ENCODE measurements at regions not wholly inside any gene's neighbourhood (a gene's known extent, or its start where the extent isn't known, plus 50 kb on each side); places are given as distances from the start of the nearest gene placed in this dataset.
"Not testable (repeated sequence)": the region's sequence is repeated elsewhere in the genome, so short reads cannot be mapped to it uniquely, and the experiment has no call there.

DNA sequence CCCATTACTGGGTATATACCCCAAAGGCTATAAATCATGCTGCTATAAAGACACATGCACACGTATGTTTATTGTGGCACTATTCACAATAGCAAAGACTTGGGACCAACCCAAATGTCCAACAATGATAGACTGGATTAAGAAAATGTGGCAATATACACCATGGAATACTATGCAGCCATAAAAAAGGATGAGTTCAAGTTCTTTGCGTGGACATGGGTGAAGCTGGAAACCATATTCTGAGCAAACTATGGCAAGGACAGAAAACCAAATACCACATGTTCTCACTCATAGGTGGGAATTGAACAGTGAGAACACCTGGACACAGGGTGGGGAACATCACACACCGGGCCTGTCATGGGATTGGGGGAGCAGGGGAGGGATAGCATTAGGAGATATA, 54.4 kb upstream of the MUCL1 start:
- not testable (repeated sequence) for DNase-seq (ENCODE audit: extremely low read depth, low read depth)

DNA sequence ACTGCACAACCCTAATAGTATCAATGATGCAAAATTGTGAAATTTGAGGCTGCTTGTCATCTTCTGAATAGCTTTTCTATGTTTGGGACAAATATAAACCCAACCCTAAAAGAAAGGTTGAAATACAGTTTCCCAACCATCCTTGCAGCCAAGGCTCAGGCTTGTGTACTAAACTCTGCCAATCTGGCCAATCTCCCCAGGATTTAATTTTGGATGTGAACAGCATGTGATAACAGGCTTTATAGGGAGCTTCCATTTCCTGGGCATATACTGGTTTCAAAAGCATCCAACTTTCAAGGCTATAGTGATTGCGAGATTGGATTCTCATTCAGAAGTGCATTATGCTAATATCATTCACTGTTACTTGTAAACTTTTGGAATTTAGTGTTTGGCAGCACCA, 55.7 kb upstream of the MUCL1 start:
- TF ChIP-seq, protein P1, sequence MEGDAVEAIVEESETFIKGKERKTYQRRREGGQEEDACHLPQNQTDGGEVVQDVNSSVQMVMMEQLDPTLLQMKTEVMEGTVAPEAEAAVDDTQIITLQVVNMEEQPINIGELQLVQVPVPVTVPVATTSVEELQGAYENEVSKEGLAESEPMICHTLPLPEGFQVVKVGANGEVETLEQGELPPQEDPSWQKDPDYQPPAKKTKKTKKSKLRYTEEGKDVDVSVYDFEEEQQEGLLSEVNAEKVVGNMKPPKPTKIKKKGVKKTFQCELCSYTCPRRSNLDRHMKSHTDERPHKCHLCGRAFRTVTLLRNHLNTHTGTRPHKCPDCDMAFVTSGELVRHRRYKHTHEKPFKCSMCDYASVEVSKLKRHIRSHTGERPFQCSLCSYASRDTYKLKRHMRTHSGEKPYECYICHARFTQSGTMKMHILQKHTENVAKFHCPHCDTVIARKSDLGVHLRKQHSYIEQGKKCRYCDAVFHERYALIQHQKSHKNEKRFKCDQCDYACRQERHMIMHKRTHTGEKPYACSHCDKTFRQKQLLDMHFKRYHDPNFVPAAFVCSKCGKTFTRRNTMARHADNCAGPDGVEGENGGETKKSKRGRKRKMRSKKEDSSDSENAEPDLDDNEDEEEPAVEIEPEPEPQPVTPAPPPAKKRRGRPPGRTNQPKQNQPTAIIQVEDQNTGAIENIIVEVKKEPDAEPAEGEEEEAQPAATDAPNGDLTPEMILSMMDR (IDR thresholded peaks at IDR 0.05; ENCODE audit: low read depth, low read length), result no peak
- no peak for DNase-seq (ENCODE audit: extremely low read depth, low read depth)

DNA sequence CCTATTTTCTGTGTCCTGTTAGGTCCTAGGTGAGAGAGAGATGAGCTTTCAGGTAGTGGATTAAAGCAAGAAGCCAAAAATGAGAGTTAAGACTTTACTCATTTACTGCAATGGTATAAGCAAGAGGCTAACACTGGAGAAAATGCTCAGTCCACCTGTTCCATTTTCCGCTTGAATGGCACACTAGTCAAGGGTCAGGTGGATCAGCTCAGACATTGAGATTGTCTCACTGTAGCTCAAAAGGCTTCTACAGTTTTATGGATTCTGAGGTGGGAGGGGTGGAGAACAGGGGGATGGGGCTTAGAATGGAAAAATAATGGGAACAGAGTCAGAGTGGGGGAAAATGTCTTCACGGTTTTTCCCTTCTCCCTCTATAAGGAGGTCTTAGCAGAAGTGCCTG, 57.3 kb upstream of the MUCL1 start:
- no peak for DNase-seq (ENCODE audit: extremely low read depth, low read depth)
- TF ChIP-seq, protein P1 (IDR thresholded peaks at IDR 0.05; ENCODE audit: low read depth, low read length), result no peak

DNA sequence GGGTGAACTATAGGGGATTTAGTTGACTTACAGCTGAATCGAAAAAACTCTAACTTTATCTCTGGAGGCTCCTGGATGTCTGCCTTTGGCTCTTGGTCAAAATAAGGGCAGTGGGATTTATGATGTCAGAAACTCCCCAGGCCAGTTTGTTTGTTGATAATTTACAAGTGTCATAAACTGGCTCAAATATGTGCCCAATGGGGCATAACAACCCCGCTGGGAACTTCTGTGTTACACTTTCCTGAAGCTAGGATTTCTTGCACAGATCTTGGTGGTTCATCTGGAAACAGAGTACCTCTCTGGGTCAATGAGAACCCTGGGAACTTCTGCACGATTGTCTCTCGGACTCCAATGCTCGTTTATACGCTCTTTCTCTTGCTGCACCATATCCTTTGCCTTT, 58.7 kb upstream of the MUCL1 start:
- no peak for DNase-seq (ENCODE audit: extremely low read depth, low read depth)
- TF ChIP-seq, protein P1 (IDR thresholded peaks at IDR 0.05; ENCODE audit: low read depth, low read length), result no peak

DNA sequence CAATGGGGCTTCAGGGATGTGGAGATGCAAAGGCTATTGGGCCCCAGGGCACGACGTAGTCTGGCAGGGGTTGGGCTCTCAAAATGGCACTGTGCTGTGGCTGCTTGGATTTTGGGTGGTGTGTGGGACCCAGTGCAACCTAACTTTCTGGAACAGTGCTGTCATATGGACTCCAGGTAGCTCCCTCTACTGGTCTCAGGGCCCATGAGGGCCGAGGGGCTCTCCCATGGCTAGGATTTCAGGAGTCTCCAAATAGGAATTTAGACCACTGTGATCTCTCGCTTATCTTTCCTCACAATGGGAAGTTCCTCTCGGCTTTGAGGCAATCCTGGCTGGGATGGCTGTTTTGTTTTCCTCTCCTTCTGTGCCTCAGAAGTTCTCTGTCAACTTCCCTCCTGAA, 68.2 kb upstream of the MUCL1 start:
- DNase-seq (ENCODE audit: extremely low read depth, low read depth), result no peak
- TF ChIP-seq, protein P1 (IDR thresholded peaks at IDR 0.05; ENCODE audit: low read depth, low read length), result no peak

DNA sequence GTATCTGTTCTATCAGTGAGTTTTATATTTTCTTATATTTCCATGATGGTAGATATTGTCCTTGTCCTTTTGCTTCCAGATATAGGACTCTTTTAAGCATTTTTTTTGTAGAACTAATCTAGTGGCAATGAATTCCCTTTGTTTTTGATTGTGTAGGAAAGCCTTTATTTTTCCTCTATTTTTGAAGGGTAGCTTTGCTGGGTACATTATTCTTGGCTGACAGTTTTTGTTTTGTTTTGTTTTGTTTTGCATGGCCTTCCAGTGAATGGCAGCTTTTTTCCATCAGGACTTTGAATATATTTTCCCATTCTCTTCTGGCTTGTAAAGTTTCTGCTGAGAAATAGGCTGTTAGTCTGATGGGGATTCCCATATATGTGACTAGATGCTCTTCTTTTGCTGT, 70.2 kb upstream of the MUCL1 start:
- TF ChIP-seq, protein P1 (IDR thresholded peaks at IDR 0.05; ENCODE audit: low read depth, low read length), result no peak
- no peak for DNase-seq (ENCODE audit: extremely low read depth, low read depth)

GRCh38 chr12:54777031-54777430, 77.3 kb upstream of the MUCL1 start:
- not testable (repeated sequence) for DNase-seq (ENCODE audit: extremely low read depth, low read depth)

- no peak for DNase-seq (ENCODE audit: extremely low read depth, low read depth)
These were observed 80.7 kb upstream of the MUCL1 start for GRCh38 chr12:54773593-54773992.

More at GRCh38 chr12:54773593-54773992, 80.7 kb upstream of the MUCL1 start:
- TF ChIP-seq, protein P1 (IDR thresholded peaks at IDR 0.05; ENCODE audit: low read depth, low read length), result no peak

Data from AG09319 (cell line).